Astrocyte (in vitro differentiated cells and primary cell): ENCODE measurements at regions not wholly inside any gene's neighbourhood (a gene's known extent, or its start where the extent isn't known, plus 50 kb on each side); places are given as distances from the start of the nearest gene placed in this dataset.

Source experiments
- DNase-seq: peaks from one replicate; pipeline ENCODE4 v3.0.0-alpha.2; 2010; ENCODE audit warnings: low read depth
- FAIRE-seq: peaks from 2 replicates; lab custom pipeline; 2011; peaks lifted over from hg19 to GRCh38; lab: Jason Lieb, UNC
- H2AFZ ChIP-seq: 2 replicates; pipeline ENCODE4 v1.6.0; 2012; ENCODE audit warnings: low read depth, low read length, inconsistent platforms
- H3K27ac ChIP-seq: 2 replicates; pipeline ENCODE4 v1.5.1; 2011; ENCODE audit warnings: low read depth, low read length, inconsistent platforms
- H3K27me3 ChIP-seq: 2 replicates; pipeline ENCODE4 v1.6.0; 2011; ENCODE audit warnings: low read length, inconsistent platforms; ENCODE audit not compliant: insufficient read depth
- H3K36me3 ChIP-seq: 2 replicates; pipeline ENCODE4 v1.5.1; 2011; ENCODE audit warnings: low read length, inconsistent platforms; ENCODE audit not compliant: insufficient read depth
- H3K4me1 ChIP-seq: 2 replicates; pipeline ENCODE4 v1.5.1; 2011; ENCODE audit warnings: low read length, inconsistent platforms; ENCODE audit not compliant: insufficient read depth
- H3K4me2 ChIP-seq: 2 replicates; pipeline ENCODE4 v1.6.0; 2012; ENCODE audit warnings: low read length, inconsistent platforms
- H3K4me3 ChIP-seq: 2 replicates; pipeline ENCODE4 v1.5.1; 2011; ENCODE audit warnings: low read depth, mild to moderate bottlenecking, low read length, inconsistent platforms; ENCODE audit not compliant: insufficient read depth
- H3K79me2 ChIP-seq: 2 replicates; pipeline ENCODE4 v1.6.0; 2012; ENCODE audit warnings: mild to moderate bottlenecking, low read length, inconsistent platforms; ENCODE audit not compliant: insufficient read depth
- H3K9ac ChIP-seq: 2 replicates; pipeline ENCODE4 v1.6.0; 2012; ENCODE audit warnings: mild to moderate bottlenecking, low read length, inconsistent platforms
- H3K9me3 ChIP-seq: 2 replicates; pipeline ENCODE4 v1.5.1; 2012; ENCODE audit warnings: low read depth, mild to moderate bottlenecking, low read length, inconsistent platforms; ENCODE audit not compliant: insufficient read depth
- H4K20me1 ChIP-seq: 2 replicates; pipeline ENCODE4 v1.6.0; 2012; ENCODE audit warnings: low read length, inconsistent platforms; ENCODE audit not compliant: insufficient read depth
- H3K27ac Mint-ChIP-seq: one replicate; pipeline ENCODE4 v1.8.0; 2021; ENCODE audit warnings: mild to moderate bottlenecking, mixed read lengths; ENCODE audit not compliant: unreplicated experiment
- H3K27me3 Mint-ChIP-seq: one replicate; pipeline ENCODE4 v1.8.0; 2021; ENCODE audit warnings: low read depth, mixed read lengths; ENCODE audit not compliant: unreplicated experiment
- H3K36me3 Mint-ChIP-seq: one replicate; pipeline ENCODE4 v1.8.0; 2021; ENCODE audit warnings: low read depth, mixed read lengths; ENCODE audit not compliant: unreplicated experiment
- H3K4me1 Mint-ChIP-seq: one replicate; pipeline ENCODE4 v1.8.0; 2021; ENCODE audit warnings: low read depth, mixed read lengths; ENCODE audit not compliant: unreplicated experiment
- H3K4me3 Mint-ChIP-seq: one replicate; pipeline ENCODE4 v1.8.0; 2021; ENCODE audit warnings: mild to moderate bottlenecking, moderate library complexity, mixed read lengths; ENCODE audit not compliant: unreplicated experiment
- H3K9me3 Mint-ChIP-seq: one replicate; pipeline ENCODE4 v1.8.0; 2021; ENCODE audit warnings: mild to moderate bottlenecking, mixed read lengths; ENCODE audit not compliant: unreplicated experiment
- EZH2 ChIP-seq: IDR thresholded peaks from 2 replicates; pipeline ENCODE4 v1.6.1; 2012; ENCODE audit warnings: mild to moderate bottlenecking, low read length, inconsistent platforms; ENCODE audit not compliant: insufficient read depth
- TF ChIP-seq, protein P1 (sequence below): IDR thresholded peaks from 2 replicates; pipeline ENCODE4 v1.5.1; 2011; ENCODE audit warnings: low read depth, mild to moderate bottlenecking, inconsistent platforms, low read length, moderate library complexity; ENCODE audit not compliant: insufficient read depth

GRCh38 chr4:111454961-111455360 is 690.3 kb upstream of the FAM241A start:
- Histone ChIP-seq H3K4me3 (no peak overlapping the region), H3K9ac (no peak overlapping the region), H3K4me1 (no peaks in the 10 kb centered on the region), H4K20me1 (no peaks in the 10 kb centered on the region), H3K4me2 (no peak overlapping the region), H3K27me3 (no peaks in the 10 kb centered on the region), H3K79me2 (no peaks in the 10 kb centered on the region), H3K27ac (no peak overlapping the region), H3K36me3 (no peaks in the 10 kb centered on the region), H2AFZ (no peak overlapping the region), H3K9me3 (no peaks in the 10 kb centered on the region)
- no peak for TF ChIP-seq EZH2
- TF ChIP-seq, protein P1, sequence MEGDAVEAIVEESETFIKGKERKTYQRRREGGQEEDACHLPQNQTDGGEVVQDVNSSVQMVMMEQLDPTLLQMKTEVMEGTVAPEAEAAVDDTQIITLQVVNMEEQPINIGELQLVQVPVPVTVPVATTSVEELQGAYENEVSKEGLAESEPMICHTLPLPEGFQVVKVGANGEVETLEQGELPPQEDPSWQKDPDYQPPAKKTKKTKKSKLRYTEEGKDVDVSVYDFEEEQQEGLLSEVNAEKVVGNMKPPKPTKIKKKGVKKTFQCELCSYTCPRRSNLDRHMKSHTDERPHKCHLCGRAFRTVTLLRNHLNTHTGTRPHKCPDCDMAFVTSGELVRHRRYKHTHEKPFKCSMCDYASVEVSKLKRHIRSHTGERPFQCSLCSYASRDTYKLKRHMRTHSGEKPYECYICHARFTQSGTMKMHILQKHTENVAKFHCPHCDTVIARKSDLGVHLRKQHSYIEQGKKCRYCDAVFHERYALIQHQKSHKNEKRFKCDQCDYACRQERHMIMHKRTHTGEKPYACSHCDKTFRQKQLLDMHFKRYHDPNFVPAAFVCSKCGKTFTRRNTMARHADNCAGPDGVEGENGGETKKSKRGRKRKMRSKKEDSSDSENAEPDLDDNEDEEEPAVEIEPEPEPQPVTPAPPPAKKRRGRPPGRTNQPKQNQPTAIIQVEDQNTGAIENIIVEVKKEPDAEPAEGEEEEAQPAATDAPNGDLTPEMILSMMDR: no peak
- H3K27ac Mint-ChIP-seq: no peak overlapping the region
- H3K9me3 Mint-ChIP-seq: no peaks in the 10 kb centered on the region
- H3K36me3 Mint-ChIP-seq: no peaks in the 10 kb centered on the region
- FAIRE-seq (no peak), DNase-seq (no peak)
- H3K4me3 Mint-ChIP-seq: no peak overlapping the region
- no peaks in the 10 kb centered on the region for H3K27me3 Mint-ChIP-seq
- peaks cover 23% of the 10 kb centered on the region for H3K4me1 Mint-ChIP-seq

DNA sequence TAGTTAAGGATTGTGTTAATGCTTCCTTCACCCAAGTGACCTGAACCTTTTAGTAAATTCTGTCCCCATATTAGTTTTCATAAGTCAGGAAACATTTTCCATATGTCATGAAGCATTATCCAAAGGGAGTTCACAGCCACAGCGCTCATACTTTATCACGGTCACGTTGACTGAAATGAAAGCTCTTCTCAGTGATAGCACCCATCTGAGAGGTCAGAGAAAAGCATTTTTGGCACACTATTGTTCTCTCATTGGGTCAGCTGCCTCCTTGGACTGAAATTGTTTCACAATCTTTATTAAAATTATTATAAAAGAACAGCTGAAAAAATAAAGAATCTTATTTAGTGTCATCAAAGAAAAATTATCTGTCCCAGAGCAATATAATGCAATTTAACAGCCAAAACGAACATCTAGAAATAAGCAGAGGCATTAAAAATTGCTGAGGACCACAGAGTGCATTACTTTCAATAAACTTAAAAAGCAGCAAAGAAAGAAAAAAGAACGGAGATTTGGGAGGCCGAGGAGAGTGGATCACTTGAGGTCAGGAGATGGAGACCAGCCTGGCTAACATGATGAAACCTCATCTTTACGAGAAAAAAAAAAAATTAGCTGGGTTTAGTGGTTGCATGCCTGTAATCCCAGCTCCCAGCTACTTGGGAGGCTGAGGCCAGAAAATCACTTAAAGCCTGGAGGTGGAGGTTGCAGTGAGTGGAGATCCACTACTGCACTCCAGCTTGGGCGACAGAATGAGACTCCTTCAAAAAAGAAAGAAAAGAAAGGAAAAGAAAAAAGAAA is 680.8 kb upstream of the FAM241A start:
- H3K4me3 ChIP-seq: no peak overlapping the region
- TF ChIP-seq, protein P1: no peak
- TF ChIP-seq EZH2: no peak
- Mint-ChIP-seq H3K27ac (no peak overlapping the region), H3K4me3 (no peak overlapping the region), H3K27me3 (no peaks in the 10 kb centered on the region), H3K36me3 (no peaks in the 10 kb centered on the region), H3K9me3 (no peaks in the 10 kb centered on the region), H3K4me1 (no peaks in the 10 kb centered on the region)
- DNase-seq: no peak
- no peaks in the 10 kb centered on the region for H3K4me1 ChIP-seq
- FAIRE-seq: no peak
- H3K9ac ChIP-seq: no peak overlapping the region
- no peaks in the 10 kb centered on the region for H3K9me3 ChIP-seq
- H3K27me3 ChIP-seq: no peaks in the 10 kb centered on the region
- H3K4me2 ChIP-seq: no peak overlapping the region
- H2AFZ ChIP-seq: no peak overlapping the region
- no peaks in the 10 kb centered on the region for H4K20me1 ChIP-seq
- no peaks in the 10 kb centered on the region for H3K79me2 ChIP-seq
- no peak overlapping the region for H3K27ac ChIP-seq
- no peaks in the 10 kb centered on the region for H3K36me3 ChIP-seq
